Esophagus muscularis mucosa (tissue), 4 donors: ENCODE measurements at regions not wholly inside any gene's neighbourhood (a gene's known extent, or its start where the extent isn't known, plus 50 kb on each side); places are given as distances from the start of the nearest gene placed in this dataset.
"Not testable (repeated sequence)": the region's sequence is repeated elsewhere in the genome, so short reads cannot be mapped to it uniquely, and the experiment has no call there.

Experiments
- DNase-seq: peaks from one replicate; pipeline ENCODE4 v3.0.0-alpha.2; 2017; ENCODE audit errors: extremely low spot score
- H3K27ac ChIP-seq, 4 donors: fragments of 200-600 bp; sonication (generic); replicated peaks in 1 of 4; 1 replicate in 3 of 4; 2 replicates in 1 of 4; pipeline ENCODE4 v1.5.1; 2016 to 2019; ENCODE audit warnings: mild to moderate bottlenecking in 1 of 4
- H3K27me3 ChIP-seq, 4 donors: fragments of 200-600 bp; sonication (generic); one replicate each; pipeline versions ENCODE4 v1.5.1 to v1.6.0; 2016 to 2019
- H3K36me3 ChIP-seq, 4 donors: fragments of 200-600 bp; sonication (generic); one replicate each; pipeline ENCODE4 v1.5.1; 2016 to 2019
- H3K4me1 ChIP-seq, 4 donors: fragments of 200-600 bp; sonication (generic); one replicate each; pipeline ENCODE4 v1.5.1; 2016 to 2019
- H3K4me3 ChIP-seq, 4 donors: fragments of 200-600 bp; sonication (generic); 1 replicate in 2 of 4; 2 replicates in 2 of 4; pipeline ENCODE4 v1.5.1; 2016 to 2019; ENCODE audit warnings: mild to moderate bottlenecking in 4 of 4, moderate library complexity in 1 of 4
- H3K9me3 ChIP-seq, 4 donors: fragments of 200-600 bp; sonication (generic); 1 replicate in 3 of 4; 2 replicates in 1 of 4; pipeline ENCODE4 v1.5.1; 2016 to 2019
- CTCF ChIP-seq, 3 experiments: fragments of 200-600 bp in 2 of 3; fragments of 450-650 bp in 1 of 3; sonication (generic) in 2 of 3; IDR thresholded peaks; one replicate each; pipeline ENCODE4 v1.5.1; 2017 to 2019; ENCODE audit warnings: antibody characterized with exemption in 3 of 3, mild to moderate bottlenecking in 2 of 3, moderate library complexity in 1 of 3
- EP300 ChIP-seq: sonication (generic); formaldehyde crosslinking; IDR thresholded peaks from one replicate; pipeline ENCODE4 v1.6.1; 2017; ENCODE audit warnings: antibody characterized with exemption
- POLR2A ChIP-seq: fragments of 450-650 bp; IDR thresholded peaks from one replicate; pipeline ENCODE4 v1.6.1; 2017; ENCODE audit warnings: antibody characterized with exemption, moderate library complexity, mild to moderate bottlenecking, low read depth
- POLR2AphosphoS5 ChIP-seq, 2 donors: sonication (generic); formaldehyde crosslinking; IDR thresholded peaks; one replicate each; pipeline ENCODE4 v1.6.1; 2017; ENCODE audit warnings: antibody characterized with exemption in 2 of 2
- WGBS: methylation state at CpG from one replicate; pipeline ENCODE4 v1.1.5; 2018; 5-methylcytosine and 5-hydroxymethylcytosine counted together
- intact Hi-C: fragments of 100-400 bp; cut with DNase I; formaldehyde crosslinking; loops from one replicate; pipeline ENCODE4 v1.15.1; 2023

DNA sequence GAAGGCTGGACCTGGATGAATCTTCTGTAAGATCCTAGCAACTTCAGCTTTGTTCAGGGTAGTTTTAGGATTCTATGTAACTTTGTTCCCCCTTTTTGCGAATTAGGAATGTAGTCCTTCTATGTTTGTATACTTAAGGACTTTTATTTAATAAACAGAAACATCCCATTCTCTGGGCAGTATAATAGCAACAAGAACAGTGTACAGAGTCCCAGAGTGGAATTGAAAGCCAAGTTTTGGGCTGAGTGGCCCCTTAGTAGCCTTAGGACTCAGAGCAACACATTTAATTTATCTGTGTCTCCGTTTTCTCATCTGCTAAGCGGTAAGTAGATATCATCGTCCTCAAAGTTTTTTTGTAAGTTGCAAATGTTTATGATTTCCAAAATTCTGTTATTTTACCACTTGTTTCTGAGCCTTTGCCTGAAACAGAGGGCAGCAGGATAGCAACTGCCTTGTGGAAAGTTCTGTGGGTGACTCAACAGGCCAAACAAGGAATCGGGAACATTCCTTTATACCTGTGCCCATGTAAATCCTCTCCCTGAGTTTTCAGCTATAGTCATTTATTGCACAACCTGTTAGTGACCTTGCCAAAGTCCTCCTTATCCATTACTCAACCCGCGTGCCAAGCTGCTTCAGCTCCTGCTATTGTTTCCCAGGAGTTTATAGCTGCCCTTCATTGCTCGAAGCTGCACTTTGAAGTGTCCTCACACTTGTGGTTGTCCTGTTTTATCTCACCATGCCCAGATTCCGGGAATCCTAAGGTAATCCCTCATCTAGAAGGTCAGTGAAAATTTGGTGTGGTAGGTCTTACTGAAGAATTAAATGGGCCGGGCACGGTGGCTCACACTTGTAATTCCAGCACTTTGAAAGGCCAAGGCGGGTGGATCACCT lies 199.1 kb upstream of the AHR start:
- Histone ChIP-seq H3K36me3 (no peaks in the 10 kb centered on the region), H3K4me1 (peaks cover 0 to 12% (median 0%) of the 10 kb centered on the region in 4 donors), H3K9me3 (no peaks in the 10 kb centered on the region), H3K4me3 (no peak overlapping the region), H3K27me3 (no peaks in the 10 kb centered on the region), H3K27ac (no peak overlapping the region)
- peak in 1 of 2 donors; percentile 8 for TF ChIP-seq POLR2AphosphoS5 (IDR thresholded peaks at IDR 0.05)
- TF ChIP-seq POLR2A: no peak
- DNase-seq: no peak
- 80% methylated on average over 12 of the region's 12 CpGs for WGBS
- intact Hi-C loops: no loop called here

DNA sequence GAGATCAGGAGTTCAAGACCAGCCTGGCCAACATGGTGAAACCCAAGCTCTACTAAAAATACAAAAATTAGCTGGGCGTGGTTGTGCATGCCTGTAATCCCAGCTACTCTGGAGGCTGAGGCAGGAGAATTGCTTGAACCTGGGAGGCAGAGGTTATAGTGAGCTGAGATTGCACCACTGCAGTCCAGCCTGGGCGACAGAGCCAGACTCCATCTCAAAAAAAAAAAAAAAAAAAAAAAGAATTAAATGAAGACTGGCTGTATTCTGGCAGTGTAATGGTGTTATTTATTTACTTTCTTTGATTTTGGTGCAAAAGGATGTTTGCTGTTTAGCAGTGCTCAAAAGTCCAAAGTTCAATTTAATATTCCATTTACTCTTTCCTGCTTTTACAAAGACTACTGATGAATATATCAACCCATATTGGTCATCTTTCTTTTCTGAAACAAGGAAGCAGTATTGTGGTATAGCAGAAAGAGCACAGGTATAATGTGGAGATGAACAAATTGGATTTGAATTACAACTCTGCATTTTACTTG lies 198.4 kb upstream of the AHR start:
- H3K27me3 ChIP-seq, H3K4me3 ChIP-seq, DNase-seq, H3K9me3 ChIP-seq, intact Hi-C loops, H3K36me3 ChIP-seq, H3K27ac ChIP-seq: not testable (repeated sequence)
- WGBS: 87% methylated on average over 2 of the region's 2 CpGs
- H3K4me1 ChIP-seq: peaks cover 0 to 14% (median 0%) of the 10 kb centered on the region in 4 donors

GRCh38 chr7:17101207-17101696 lies 197.2 kb upstream of the AHR start:
- TF ChIP-seq POLR2AphosphoS5 (IDR thresholded peaks at IDR 0.05) (no peak), CTCF (IDR thresholded peaks at IDR 0.05) (no peak), POLR2A (no peak), EP300 (no peak)
- H3K36me3 ChIP-seq: no peaks in the 10 kb centered on the region
- 92% methylated on average over 6 of the region's 6 CpGs for WGBS
- no peaks in the 10 kb centered on the region for H3K27me3 ChIP-seq
- no peaks in the 10 kb centered on the region for H3K9me3 ChIP-seq
- H3K4me1 ChIP-seq: peaks cover 0 to 14% (median 0%) of the 10 kb centered on the region in 4 donors
- no peak for DNase-seq
- intact Hi-C loops: no loop called here
- no peak overlapping the region for H3K4me3 ChIP-seq
- no peak overlapping the region for H3K27ac ChIP-seq

GRCh38 chr7:17103170-17103569 lies 195.3 kb upstream of the AHR start:
- Histone ChIP-seq H3K4me3 (no peak overlapping the region), H3K27me3 (no peaks in the 10 kb centered on the region), H3K9me3 (no peaks in the 10 kb centered on the region), H3K27ac (no peak overlapping the region), H3K4me1 (peaks cover 0 to 14% (median 0%) of the 10 kb centered on the region in 4 donors), H3K36me3 (no peaks in the 10 kb centered on the region)
- TF ChIP-seq EP300 (no peak), POLR2AphosphoS5 (IDR thresholded peaks at IDR 0.05) (no peak), CTCF (IDR thresholded peaks at IDR 0.05) (no peak), POLR2A (no peak)
- intact Hi-C loops: no loop called here
- no peak for DNase-seq
- WGBS: 49% methylated on average over 4 of the region's 4 CpGs

- TF ChIP-seq POLR2A (no peak), CTCF (IDR thresholded peaks at IDR 0.05) (no peak)
- intact Hi-C loops: no loop called here
- Histone ChIP-seq H3K4me3 (no peak overlapping the region), H3K27me3 (no peaks in the 10 kb centered on the region), H3K36me3 (no peaks in the 10 kb centered on the region), H3K9me3 (no peaks in the 10 kb centered on the region), H3K4me1 (peaks cover 0 to 15% (median under 1%) of the 10 kb centered on the region in 4 donors), H3K27ac (no peak overlapping the region)
- no peak for DNase-seq
- 58% methylated on average over 5 of the region's 5 CpGs for WGBS
Measured at GRCh38 chr7:17103984-17104383, 194.5 kb upstream of the AHR start.
